Neural cell (in vitro differentiated cells): ENCODE measurements at regions not wholly inside any gene's neighbourhood (a gene's known extent, or its start where the extent isn't known, plus 50 kb on each side); places are given as distances from the start of the nearest gene placed in this dataset.

Source experiments
- EP300 ChIP-seq: fragments of 450-650 bp; conservative IDR thresholded peaks from 2 replicates; pipeline ENCODE4 v1.6.1; 2014; ENCODE audit warnings: antibody characterized with exemption, mild to moderate bottlenecking, moderate library complexity; ENCODE audit not compliant: poor library complexity, severe bottlenecking
- EZH2 ChIP-seq: fragments of 200-600, 300-800 bp; shearing (Covaris generic), sonication (generic); IDR thresholded peaks from 2 replicates; pipeline ENCODE4 v1.6.1; 2014; ENCODE audit warnings: antibody characterized with exemption, low read length, borderline replicate concordance, mild to moderate bottlenecking; ENCODE audit not compliant: insufficient read depth, poor library complexity, severe bottlenecking
- MXI1 ChIP-seq: fragments of 450-650 bp; conservative IDR thresholded peaks from 2 replicates; pipeline ENCODE4 v1.6.1; 2014; ENCODE audit warnings: antibody characterized with exemption, mild to moderate bottlenecking; ENCODE audit not compliant: poor library complexity, severe bottlenecking
- POLR2AphosphoS5 ChIP-seq: IDR thresholded peaks from 2 replicates; pipeline ENCODE4 v1.6.1; 2012
- RAD21 ChIP-seq: fragments of 450-650 bp; conservative IDR thresholded peaks from 2 replicates; pipeline ENCODE4 v1.6.1; 2014; ENCODE audit warnings: antibody characterized with exemption, mild to moderate bottlenecking, moderate library complexity
- SMC3 ChIP-seq: fragments of 450-650 bp; conservative IDR thresholded peaks from 2 replicates; pipeline ENCODE4 v1.6.1; 2014; ENCODE audit warnings: antibody characterized with exemption, mild to moderate bottlenecking, moderate library complexity; ENCODE audit not compliant: poor library complexity
- TAF1 ChIP-seq: IDR thresholded peaks from 2 replicates; pipeline ENCODE4 v1.6.1; 2012; ENCODE audit warnings: low read depth
- TF ChIP-seq, protein P1 (sequence below): fragments of 450-650 bp; IDR thresholded peaks from 2 replicates; pipeline ENCODE4 v1.5.1; 2014; ENCODE audit warnings: antibody characterized with exemption, mild to moderate bottlenecking, moderate library complexity; ENCODE audit not compliant: poor library complexity, severe bottlenecking

- no peak for TF ChIP-seq SMC3
- TF ChIP-seq POLR2AphosphoS5 = no peak
- TF ChIP-seq, protein P1, sequence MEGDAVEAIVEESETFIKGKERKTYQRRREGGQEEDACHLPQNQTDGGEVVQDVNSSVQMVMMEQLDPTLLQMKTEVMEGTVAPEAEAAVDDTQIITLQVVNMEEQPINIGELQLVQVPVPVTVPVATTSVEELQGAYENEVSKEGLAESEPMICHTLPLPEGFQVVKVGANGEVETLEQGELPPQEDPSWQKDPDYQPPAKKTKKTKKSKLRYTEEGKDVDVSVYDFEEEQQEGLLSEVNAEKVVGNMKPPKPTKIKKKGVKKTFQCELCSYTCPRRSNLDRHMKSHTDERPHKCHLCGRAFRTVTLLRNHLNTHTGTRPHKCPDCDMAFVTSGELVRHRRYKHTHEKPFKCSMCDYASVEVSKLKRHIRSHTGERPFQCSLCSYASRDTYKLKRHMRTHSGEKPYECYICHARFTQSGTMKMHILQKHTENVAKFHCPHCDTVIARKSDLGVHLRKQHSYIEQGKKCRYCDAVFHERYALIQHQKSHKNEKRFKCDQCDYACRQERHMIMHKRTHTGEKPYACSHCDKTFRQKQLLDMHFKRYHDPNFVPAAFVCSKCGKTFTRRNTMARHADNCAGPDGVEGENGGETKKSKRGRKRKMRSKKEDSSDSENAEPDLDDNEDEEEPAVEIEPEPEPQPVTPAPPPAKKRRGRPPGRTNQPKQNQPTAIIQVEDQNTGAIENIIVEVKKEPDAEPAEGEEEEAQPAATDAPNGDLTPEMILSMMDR = no peak
- no peak for TF ChIP-seq EZH2
- no peak for TF ChIP-seq TAF1
- TF ChIP-seq RAD21 = no peak
- TF ChIP-seq MXI1 = no peak
- TF ChIP-seq EP300 = no peak
Measured at GRCh38 chr2:217618744-217619143, 384.1 kb downstream of the TNS1 start.
